GM21786 (cell line): ENCODE measurements at regions not wholly inside any gene's neighbourhood (a gene's known extent, or its start where the extent isn't known, plus 50 kb on each side); places are given as distances from the start of the nearest gene placed in this dataset.

Source experiments
- ATAC-seq: cut with Tn5 transposase; IDR thresholded peaks from one replicate; pipeline ENCODE4 v1.9.1; 2021; ENCODE audit not compliant: unreplicated experiment

DNA sequence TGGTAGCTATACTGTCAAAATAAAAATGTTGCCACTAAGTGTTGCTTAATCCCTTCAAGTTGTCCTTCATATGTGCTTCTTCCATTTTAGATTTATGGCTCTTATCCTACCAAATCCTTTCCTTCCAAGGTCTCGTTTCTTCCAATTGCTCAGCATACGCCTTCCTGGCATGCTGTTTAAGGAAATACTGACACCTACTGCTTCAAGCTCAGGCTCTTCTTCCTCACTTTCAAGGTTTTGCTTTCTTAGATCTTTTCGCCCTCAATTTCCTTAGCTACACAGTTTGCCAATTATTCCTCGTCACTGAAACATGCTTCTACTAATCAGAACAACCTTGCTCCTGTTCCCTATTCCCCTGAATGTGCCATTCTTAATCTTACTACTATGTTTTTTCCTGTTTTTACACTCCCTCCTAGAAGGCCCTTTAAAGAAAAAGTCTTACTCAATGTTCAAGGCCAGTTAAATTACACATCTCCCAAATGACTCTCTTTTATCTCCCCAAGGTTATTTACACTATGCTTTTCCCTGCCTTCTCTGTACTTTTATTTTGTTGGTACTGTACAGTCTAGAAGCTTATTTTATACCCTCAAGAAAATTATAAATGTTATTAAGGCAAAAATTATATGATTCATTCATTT lies 343.1 kb downstream of the MZT1 start:
- no peak for ATAC-seq

DNA sequence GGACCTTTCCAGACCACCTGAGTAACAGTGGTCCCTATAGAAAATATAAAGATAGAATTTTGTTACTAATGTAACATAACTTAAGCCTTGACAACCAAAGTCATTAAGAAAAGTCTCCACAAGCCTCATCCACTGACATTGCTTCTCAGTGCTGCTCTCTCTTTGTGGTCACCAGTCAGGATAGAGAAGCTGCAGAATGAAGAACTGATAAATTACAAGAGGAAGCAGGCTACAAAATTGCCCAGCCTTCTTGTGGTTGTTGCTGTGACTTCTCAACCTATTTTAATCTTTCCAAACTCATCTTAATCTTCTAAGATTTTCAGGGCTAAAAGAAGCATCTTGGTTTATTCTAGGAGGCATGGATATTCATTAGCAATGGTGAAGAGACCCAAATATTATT lies 343.8 kb downstream of the MZT1 start:
- ATAC-seq: no peak

DNA sequence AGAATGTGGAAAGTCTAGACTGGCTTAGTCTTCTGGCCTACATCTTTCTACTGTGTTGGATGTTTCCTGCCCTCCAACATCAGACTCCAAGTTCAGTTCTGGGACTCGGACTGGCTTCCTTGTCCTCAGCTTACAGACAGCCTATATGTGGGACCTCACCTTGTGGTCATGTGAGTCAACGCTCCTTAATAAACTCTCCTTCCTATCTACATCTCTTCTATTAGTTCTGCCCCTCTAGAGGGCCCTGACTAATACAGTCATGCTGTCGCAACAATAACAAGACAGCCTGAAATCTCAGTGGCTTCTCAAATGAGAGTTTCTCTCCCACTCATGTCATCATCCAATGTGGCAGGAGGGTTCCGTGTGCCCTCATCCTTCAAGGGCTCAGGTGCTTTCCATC lies 347.8 kb downstream of the MZT1 start:
- ATAC-seq: no peak

DNA sequence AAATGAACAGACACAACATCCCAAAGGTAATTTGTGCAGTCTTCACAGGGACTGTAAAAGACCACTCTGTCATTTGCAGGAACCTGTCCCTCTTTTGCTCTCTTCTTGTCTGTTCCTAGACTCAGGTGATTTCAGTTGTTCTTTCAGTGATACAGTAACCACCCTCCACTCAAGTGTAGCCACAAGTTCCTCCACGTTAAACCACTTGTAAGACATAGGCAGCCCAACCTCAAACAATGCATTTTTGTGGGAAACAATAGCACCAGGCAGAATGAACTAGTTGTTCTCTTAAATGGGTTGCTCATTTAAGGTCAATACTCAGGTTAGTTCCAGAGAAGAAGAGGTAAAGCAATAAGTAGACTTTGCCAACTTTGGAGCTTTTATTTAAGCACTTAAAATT lies 359.4 kb downstream of the MZT1 start:
- no peak for ATAC-seq

DNA sequence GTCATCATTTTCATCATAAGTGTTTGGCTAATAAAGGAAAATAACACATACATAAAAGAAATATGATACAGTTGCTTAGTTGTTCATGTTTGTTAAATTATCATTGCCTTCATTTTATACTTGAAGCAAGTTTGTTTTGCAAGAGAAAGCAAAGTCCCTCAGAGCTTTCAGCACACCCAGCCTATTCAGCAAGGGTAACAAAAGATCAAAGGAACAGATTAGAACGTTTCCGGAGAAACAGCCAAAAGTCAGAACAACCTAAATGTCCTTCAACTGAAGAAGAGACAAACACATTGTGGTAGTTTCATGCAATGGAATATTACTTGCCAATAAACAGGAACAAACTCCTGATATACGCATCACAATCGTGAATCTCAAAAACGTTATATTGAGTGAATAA lies 380.7 kb downstream of the MZT1 start:
- ATAC-seq: no peak

DNA sequence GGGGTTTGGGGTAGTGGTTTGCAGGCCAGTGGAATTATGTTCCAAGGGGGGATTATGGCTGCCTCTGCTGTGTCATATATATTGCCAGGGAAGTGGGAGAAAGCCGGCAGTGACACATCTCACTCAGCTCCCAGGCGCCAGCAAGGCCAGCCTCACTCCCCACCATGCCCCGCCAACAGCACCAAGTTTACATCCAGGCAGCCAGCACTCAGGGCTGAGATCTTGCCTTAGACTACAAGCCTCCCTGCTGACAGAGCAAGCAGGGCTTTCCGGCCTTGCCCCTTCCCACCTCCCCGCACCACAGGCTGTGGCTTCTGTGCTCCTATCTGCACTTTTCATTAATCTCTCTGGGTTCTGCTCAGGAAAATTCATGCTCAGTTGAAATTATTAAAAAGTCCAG lies 385.1 kb downstream of the MZT1 start:
- no peak for ATAC-seq

DNA sequence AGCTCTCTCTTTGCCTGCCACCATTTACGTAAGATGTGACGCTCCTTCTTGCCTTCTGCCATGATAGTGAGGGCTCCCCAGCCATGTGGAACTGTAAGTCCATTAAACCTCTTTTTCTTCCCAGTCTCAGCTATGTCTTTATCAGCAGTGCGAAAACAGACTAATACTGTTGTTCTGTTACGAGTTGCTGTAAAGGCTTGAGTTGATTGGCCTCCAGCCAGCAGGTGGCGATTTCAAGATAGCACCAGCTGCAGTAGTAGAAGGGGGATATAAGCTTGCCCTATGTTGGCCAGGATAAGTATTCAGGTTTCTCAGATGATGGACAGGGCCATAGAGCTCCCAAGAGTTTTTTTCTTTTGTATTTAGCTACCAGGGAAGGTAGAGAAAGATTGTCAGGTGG lies 385.5 kb downstream of the MZT1 start:
- ATAC-seq: no peak

DNA sequence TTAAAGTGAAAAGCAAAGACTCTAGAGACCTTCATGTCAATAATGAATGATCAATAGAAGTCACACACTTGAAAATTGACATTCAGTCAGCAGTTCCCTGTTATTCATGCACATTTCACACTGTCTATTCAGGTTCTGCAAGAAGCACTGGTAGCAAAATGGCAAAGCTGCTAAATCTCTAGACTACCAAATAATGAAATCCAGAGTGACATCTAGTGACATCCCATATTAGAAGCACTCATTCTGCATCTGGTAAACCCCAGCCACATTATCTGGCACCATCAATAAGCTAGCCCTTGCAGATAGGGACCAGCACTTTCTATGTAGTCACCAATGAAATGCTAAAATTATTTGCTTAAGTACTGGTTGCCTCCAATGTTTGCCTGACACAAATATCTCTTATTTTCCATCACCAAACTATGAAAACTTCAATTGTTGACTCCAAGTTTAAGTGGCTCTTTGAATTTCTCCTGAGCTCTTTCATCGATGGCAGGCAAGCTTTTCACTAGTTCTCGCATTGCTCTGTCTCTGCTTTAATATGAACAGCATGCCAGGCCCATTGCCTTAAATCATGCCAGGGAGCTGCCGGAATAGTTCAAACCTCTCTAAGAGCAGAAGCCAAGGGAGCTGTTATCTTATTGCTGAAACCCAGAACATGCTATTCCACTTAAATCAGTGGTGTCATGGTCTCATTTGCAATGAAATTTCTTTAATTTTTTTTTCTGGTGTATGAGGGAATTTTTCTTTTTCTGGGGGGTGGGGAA lies 409.9 kb downstream of the MZT1 start:
- ATAC-seq: no peak

DNA sequence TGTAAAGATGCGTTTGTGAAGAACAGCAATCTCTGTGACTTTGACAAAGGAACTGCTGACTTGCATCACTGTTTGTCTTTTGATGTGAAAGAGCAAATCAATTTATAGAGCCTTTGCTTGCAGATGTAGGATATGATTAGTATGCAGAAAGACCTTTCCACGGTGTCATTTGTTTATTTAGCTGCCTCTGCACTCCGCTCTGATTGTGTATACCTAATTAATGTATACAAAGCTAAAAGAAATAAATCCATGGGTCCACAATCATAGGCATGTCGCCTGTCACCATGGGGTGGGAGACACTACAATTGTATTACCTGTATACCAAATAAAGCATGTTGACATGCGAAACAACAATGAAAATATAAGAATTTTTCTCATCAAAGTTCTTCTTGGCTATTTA lies 410.7 kb downstream of the MZT1 start:
- no peak for ATAC-seq

DNA sequence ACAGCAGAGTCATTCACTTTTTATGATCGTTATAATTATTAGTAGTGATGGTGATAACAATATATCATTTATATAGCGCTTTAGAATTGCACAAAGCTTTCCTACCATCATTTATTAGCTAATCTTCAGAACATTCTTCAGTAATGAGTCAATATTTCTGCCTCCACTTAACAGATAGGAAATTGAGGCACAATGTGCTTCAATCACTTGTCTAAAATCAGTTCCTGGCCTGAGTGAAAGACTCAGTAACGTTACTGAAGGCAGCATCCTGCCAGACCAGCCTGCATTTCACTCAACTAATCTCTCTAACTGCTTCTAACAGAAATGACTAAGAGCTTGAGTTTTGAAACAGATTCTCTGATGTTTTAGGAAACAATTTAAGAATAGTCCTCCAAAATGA lies 412.1 kb downstream of the MZT1 start:
- no peak for ATAC-seq

DNA sequence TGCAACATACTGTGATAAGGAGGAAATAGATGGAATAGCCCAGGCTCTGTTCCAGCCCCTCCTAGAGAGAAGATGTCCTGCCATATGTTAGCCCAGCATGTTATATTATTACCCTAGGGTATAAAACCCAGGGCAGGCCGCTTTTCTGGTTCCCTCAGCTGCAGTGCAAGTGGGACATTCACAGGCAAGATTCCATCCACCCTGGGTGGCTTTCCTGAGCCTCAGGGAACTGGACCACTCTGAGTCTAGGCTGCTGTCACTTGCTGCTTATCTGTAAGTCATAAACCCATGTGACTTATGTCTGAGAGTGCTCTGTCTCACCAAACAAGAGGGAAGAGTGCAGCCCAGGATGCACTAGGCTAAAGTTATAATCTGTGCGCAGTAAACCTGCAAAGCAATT lies 413.2 kb downstream of the MZT1 start:
- ATAC-seq: no peak

DNA sequence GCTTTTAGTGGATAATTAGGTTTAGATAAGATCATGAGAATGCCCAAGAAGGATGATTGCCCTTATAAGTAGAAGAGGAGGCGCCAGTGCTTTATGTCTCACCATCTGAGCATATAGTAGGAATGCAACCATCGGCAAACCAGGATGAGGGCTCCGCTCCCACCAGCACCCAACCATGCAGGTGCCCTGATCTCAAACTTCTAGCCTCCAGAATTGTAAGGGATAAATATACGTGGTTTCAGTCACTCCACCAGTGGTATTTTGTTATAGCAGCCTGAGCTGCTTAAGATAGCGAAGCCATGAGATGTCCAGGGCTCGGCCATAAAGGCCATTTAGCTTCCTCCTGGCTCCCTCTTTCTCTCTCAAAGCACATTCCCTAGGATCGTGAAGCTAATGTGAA lies 413.9 kb downstream of the MZT1 start:
- no peak for ATAC-seq

DNA sequence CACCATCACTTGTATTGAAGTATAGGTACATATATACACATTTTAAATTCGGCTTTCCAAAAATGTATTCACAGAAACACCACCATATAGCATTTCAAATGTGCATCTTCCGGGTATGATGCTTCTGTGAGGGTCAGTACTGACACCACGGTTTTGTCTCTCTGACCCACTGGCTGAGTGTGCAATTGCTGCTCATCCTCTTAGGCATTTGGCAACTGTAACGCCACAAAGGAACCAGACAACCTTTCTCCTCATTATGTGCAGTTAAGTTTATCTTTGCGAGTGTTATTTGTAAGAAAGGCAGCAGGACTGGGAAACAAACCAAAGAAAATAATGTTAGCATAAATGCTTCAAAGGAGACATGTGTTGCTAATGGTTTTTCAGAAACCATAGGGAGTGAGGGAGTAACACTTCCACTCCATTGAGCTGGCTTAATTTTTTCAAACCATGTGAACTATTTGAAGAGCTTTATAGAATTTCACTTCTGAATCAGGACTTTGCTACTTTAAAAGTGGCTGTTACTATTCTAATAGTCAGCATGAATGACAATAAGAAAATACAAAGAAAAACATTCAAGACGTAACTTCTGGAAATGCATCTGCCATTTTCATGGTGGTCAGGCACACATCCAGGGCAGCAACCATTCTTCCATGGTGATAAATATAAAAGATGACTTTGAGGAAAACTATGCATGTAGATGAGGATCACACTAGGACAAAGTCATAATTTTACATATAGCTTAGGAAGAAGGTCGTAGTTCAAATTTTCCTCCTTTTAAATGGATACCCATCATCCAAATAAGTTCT lies 423.3 kb downstream of the MZT1 start:
- ATAC-seq: no peak

DNA sequence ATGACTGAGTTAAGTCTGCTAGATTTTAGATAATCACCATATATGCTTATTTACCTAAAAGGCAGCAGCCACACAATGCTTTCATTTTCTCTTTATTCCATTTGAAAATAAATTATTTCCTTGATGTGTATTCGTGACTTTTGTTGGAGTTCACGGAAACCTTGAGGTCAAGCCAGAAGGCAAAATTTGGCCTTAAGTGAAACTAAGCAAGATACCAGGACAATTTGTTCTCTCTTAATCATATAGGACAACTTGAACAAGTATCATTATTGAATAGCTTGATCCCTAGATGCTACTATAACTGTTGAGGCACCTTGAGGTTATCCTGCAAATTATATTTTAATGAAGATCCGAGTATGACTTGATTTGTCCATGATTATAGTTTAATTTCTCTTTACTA lies 429.2 kb upstream of the DACH1 start:
- ATAC-seq: no peak

DNA sequence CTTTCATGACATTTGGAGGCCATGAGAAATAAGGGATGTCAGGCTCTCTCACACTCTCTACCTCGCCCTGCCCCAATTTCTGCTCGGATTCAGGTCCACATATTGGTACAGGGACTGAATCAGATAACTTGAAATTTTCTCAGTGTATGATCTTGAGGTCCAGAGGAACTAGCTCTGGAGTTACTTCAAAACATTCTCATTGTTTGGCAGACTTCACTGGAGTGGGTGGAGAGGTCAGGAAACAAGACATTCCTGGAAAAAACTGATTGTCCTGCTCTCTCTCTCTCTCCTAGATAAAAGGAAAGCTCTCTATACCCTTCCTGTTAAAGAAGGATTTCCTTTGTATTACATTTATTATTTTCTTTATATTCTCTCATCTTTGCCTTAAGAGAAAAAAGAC lies 428.1 kb upstream of the DACH1 start:
- no peak for ATAC-seq

DNA sequence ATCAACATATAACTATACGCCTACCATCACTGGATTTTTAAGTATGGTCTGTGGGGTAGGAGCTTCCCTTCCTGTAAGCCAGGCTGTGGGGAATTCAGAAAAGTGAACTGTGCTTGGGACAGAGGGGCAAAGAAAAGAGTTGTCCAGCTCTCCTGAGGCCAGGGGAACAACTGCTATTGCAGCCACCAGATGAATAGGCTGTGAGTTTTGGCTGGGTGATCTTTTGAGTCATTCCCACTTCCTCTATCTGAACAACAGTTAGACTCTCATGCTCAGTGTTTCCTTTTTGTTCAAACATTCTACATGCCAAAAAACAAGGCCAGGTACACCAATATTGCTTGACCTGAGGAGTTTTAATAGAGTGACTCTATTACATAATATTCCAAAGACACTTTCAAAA lies 426.2 kb upstream of the DACH1 start:
- ATAC-seq: no peak

DNA sequence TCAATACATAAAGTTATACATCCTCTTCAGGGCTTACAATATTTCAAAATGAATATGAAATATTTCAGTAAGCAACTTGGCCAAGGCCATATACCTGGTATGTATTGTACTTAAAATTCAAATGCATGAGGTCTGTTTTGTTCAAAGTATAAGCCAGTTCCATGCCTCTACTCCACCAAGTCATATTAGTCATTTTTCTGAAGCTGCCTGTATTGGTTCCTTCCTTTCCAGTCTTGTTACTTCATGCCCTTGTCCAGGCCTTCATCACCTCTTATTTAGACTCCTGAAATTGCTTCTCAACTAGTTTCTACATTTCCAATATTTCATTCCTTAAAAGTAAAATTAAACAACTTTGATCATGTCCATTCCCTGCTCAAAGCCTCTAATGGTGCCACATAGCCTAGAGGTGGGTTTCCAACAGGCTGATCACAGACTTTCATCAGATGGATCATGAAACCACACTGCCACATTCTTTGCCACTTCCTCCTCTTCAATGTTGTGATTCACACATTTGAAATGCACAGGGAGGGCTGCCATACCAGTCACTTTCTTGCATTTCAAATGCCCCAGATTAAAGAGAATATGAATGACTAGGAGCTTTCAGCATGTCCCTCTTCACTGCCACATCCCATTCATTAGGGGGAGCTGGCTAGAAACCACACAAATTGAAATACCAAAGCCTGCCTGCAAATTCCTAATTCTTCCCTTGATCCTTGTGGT lies 424.1 kb upstream of the DACH1 start:
- ATAC-seq: no peak

DNA sequence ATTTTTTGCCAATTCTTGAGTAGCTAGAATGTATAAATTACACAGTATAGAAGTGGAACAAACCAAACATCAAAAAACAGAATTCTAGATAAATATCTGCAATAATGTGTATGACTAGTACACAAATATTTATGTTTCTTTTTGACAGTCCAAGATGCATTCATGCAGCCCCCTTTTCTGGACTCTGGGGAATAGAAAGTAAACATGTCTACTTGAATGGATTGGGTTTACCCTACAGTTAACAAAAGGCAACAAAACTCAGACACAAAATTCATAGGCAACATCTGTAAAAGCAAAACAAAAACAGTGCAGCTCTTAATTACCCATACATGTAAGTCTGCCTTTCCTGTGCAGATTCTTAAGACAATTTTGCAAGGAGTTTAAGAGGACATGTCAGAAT lies 419.4 kb upstream of the DACH1 start:
- ATAC-seq: no peak

DNA sequence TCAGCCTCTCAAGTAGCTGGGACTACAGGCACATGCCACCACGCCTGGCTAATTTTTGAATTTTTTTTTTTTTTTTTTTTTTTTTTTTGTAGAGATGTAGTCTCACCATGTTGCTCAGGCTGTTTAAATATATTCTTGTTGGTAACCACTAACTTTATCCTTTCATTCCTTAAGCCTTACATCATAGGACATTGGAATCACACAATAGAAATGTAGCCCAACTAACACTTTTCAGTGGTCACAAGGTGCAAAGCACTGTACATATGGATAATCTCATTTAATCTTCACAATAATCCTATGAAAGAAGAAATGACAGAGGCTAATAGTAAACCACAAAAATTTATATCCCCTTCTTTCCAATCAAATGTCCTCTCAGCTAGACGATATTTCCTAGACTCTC lies 417.8 kb upstream of the DACH1 start:
- ATAC-seq: no peak

DNA sequence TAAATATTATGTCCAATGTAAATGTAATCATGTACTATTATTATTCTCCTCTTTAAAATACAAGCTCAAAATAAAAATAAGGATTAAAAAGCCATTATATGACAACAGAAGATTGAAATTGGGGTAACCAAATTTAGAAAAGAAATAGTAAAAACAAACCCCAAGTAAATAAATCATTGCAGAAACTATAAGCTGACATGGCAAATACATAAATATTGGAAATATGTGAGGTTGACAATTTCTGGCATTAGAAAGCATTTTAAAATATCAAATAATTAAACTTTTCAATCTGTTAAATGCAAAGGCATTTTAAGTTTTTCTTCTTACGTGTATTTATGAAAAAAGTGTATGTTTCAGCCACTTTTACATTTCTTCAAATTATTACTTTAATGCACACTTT lies 394.7 kb upstream of the DACH1 start:
- ATAC-seq: no peak

DNA sequence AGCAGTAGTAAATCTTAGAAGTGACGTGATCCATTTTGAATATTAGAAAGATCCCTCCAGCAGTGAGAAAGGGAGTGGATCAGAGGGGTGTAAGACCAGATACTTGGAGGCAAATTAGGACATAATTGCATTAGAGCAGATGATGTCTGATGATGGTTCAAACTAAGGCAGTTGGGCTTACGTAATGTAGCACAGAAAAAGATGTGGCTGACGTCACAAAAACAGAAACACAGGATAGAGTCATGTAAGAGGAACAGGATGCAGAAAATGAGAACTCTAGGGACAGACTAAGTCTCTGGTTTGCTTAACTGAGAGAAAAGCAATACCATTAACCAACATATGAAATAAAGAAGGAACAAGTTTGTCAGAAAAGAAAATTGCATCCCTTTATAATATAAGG lies 392.5 kb upstream of the DACH1 start:
- ATAC-seq: no peak
